Mesodermal cell (in vitro differentiated cells): ENCODE measurements at regions not wholly inside any gene's neighbourhood (a gene's known extent, or its start where the extent isn't known, plus 50 kb on each side); places are given as distances from the start of the nearest gene placed in this dataset.

ENCODE experiments used
- H3K27ac ChIP-seq: 2 replicates; pipeline ENCODE4 v1.7.0; 2013; ENCODE audit warnings: mild to moderate bottlenecking, low read depth, low read length, moderate library complexity; ENCODE audit not compliant: severe bottlenecking
- H3K36me3 ChIP-seq: 2 replicates; pipeline ENCODE4 v1.7.1; 2013; ENCODE audit warnings: mild to moderate bottlenecking, low read length, moderate library complexity; ENCODE audit not compliant: control insufficient read depth, insufficient read depth
- H3K4me1 ChIP-seq: one replicate; pipeline ENCODE4 v1.7.1; 2013; ENCODE audit warnings: mild to moderate bottlenecking, low read length; ENCODE audit not compliant: insufficient read depth, control insufficient read depth, poor library complexity, severe bottlenecking
- H3K4me3 ChIP-seq: 2 replicates; pipeline ENCODE4 v1.7.0; 2013; ENCODE audit warnings: low read length, control low read depth, mild to moderate bottlenecking; ENCODE audit not compliant: insufficient read depth, poor library complexity, severe bottlenecking; ENCODE audit errors: extremely low read depth
- H3K9me3 ChIP-seq: 2 replicates; pipeline ENCODE4 v1.7.1; 2013; ENCODE audit warnings: mild to moderate bottlenecking, low read length, moderate library complexity; ENCODE audit not compliant: control insufficient read depth
- WGBS, 2 experiments: methylation state at CpG; one replicate each; pipeline ENCODE4 v1.1.5; 2013; ENCODE audit warnings: missing lambda C conversion rate in 2 of 2; ENCODE audit not compliant: insufficient coverage in 2 of 2; 5-methylcytosine and 5-hydroxymethylcytosine counted together

- no peak overlapping the region for H3K4me3 ChIP-seq
- H3K9me3 ChIP-seq: no peaks in the 10 kb centered on the region
- H3K36me3 ChIP-seq: no peaks in the 10 kb centered on the region
- H3K4me1 ChIP-seq: no peaks in the 10 kb centered on the region
- no peak overlapping the region for H3K27ac ChIP-seq
- WGBS, 2 experiments: 79 to 93% methylated on average over 2 of the region's 2 CpGs
Observed at GRCh38 chr13:82800391-82800790, 1081.9 kb downstream of the SLITRK1 start.

GRCh38 chr13:82797876-82798275 is 1084.4 kb downstream of the SLITRK1 start:
- Histone ChIP-seq H3K27ac (no peak overlapping the region), H3K9me3 (no peaks in the 10 kb centered on the region), H3K36me3 (no peaks in the 10 kb centered on the region), H3K4me3 (no peak overlapping the region), H3K4me1 (no peaks in the 10 kb centered on the region)
- 100% methylated on average over 1 of the region's 1 CpG; no CpG with 5 or more reads in 1 of the 2 experiments for WGBS, 2 experiments

GRCh38 chr13:82791035-82791434 is 1091.2 kb downstream of the SLITRK1 start:
- no peak overlapping the region for H3K4me3 ChIP-seq
- no peaks in the 10 kb centered on the region for H3K4me1 ChIP-seq
- H3K36me3 ChIP-seq: no peaks in the 10 kb centered on the region
- WGBS, 2 experiments: 86 to 100% methylated on average over 1 to 2 of the region's 4 CpGs
- no peaks in the 10 kb centered on the region for H3K9me3 ChIP-seq
- no peak overlapping the region for H3K27ac ChIP-seq

GRCh38 chr13:82772816-82773215 is 1109.5 kb downstream of the SLITRK1 start:
- no CpG with 5 or more reads among the region's 3 CpGs for WGBS, 2 experiments
- no peaks in the 10 kb centered on the region for H3K4me1 ChIP-seq
- H3K9me3 ChIP-seq: no peaks in the 10 kb centered on the region
- no peaks in the 10 kb centered on the region for H3K36me3 ChIP-seq
- no peak overlapping the region for H3K27ac ChIP-seq
- no peak overlapping the region for H3K4me3 ChIP-seq

GRCh38 chr13:82766732-82767321 is 1115.4 kb downstream of the SLITRK1 start:
- no peaks in the 10 kb centered on the region for H3K4me1 ChIP-seq
- H3K4me3 ChIP-seq: no peak overlapping the region
- no peak overlapping the region for H3K27ac ChIP-seq
- H3K36me3 ChIP-seq: no peaks in the 10 kb centered on the region
- H3K9me3 ChIP-seq: peaks cover 10% of the 10 kb centered on the region
- WGBS, 2 experiments: 33 to 86% methylated on average over 2 to 3 of the region's 4 CpGs

- no peaks in the 10 kb centered on the region for H3K4me1 ChIP-seq
- no peak overlapping the region for H3K27ac ChIP-seq
- 71% methylated on average over 1 of the region's 1 CpG; no CpG with 5 or more reads in 1 of the 2 experiments for WGBS, 2 experiments
Observed at GRCh38 chr13:82758044-82758443, 1124.2 kb downstream of the SLITRK1 start.

GRCh38 chr13:82751206-82751605 is 1131.1 kb downstream of the SLITRK1 start:
- Histone ChIP-seq H3K27ac (no peak overlapping the region), H3K9me3 (no peaks in the 10 kb centered on the region), H3K4me1 (no peaks in the 10 kb centered on the region), H3K4me3 (no peak overlapping the region), H3K36me3 (no peaks in the 10 kb centered on the region)

More at GRCh38 chr13:82758044-82758443, 1124.2 kb downstream of the SLITRK1 start:
- no peak overlapping the region for H3K4me3 ChIP-seq
- H3K36me3 ChIP-seq: no peaks in the 10 kb centered on the region
- H3K9me3 ChIP-seq: no peaks in the 10 kb centered on the region

- no peaks in the 10 kb centered on the region for H3K9me3 ChIP-seq
- H3K4me1 ChIP-seq: no peaks in the 10 kb centered on the region
- H3K27ac ChIP-seq: no peak overlapping the region
- WGBS, 2 experiments: 80% methylated on average over 1 of the region's 3 CpGs; no CpG with 5 or more reads in 1 of the 2 experiments
- H3K36me3 ChIP-seq: no peaks in the 10 kb centered on the region
- no peak overlapping the region for H3K4me3 ChIP-seq
Observed at GRCh38 chr13:82749551-82749950, 1132.7 kb downstream of the SLITRK1 start.

- Histone ChIP-seq H3K27ac (no peak overlapping the region), H3K4me1 (no peaks in the 10 kb centered on the region), H3K4me3 (no peak overlapping the region), H3K36me3 (no peaks in the 10 kb centered on the region), H3K9me3 (no peaks in the 10 kb centered on the region)
- no CpG with 5 or more reads among the region's 1 CpG for WGBS, 2 experiments
Observed at GRCh38 chr13:82747958-82748357, 1134.3 kb downstream of the SLITRK1 start.

GRCh38 chr13:82747291-82747690 is 1135.0 kb downstream of the SLITRK1 start:
- Histone ChIP-seq H3K9me3 (no peaks in the 10 kb centered on the region), H3K4me3 (no peak overlapping the region), H3K36me3 (no peaks in the 10 kb centered on the region), H3K4me1 (no peaks in the 10 kb centered on the region), H3K27ac (no peak overlapping the region)
- no CpG with 5 or more reads among the region's 1 CpG for WGBS, 2 experiments

GRCh38 chr13:82740442-82740841 is 1141.8 kb downstream of the SLITRK1 start:
- H3K4me3 ChIP-seq: no peak overlapping the region
- H3K9me3 ChIP-seq: peaks cover 6% of the 10 kb centered on the region
- H3K36me3 ChIP-seq: no peaks in the 10 kb centered on the region
- no peaks in the 10 kb centered on the region for H3K4me1 ChIP-seq
- 86 to 92% methylated on average over 2 to 4 of the region's 4 CpGs for WGBS, 2 experiments
- no peak overlapping the region for H3K27ac ChIP-seq
